NCI-H345 treated with DMSO at 0.1 percent for 48 hours (cell line): ENCODE measurements at regions not wholly inside any gene's neighbourhood (a gene's known extent, or its start where the extent isn't known, plus 50 kb on each side); places are given as distances from the start of the nearest gene placed in this dataset.
"Not testable (repeated sequence)": the region's sequence is repeated elsewhere in the genome, so short reads cannot be mapped to it uniquely, and the experiment has no call there.

ENCODE experiments used
- DNase-seq: peaks from one replicate; lab custom pipeline; 2025; ENCODE audit not compliant: unreplicated experiment; lab: John Stamatoyannopoulos, UW

GRCh38 chr7:106348231-106348630, 63.4 kb upstream of the NAMPT start:
- DNase-seq, result no peak

GRCh38 chr7:106347229-106347833, 62.5 kb upstream of the NAMPT start:
- DNase-seq, result no peak

- DNase-seq, result no peak
Measured at GRCh38 chr7:106346678-106347217, 62.0 kb upstream of the NAMPT start.

- no peak for DNase-seq
Measured at GRCh38 chr7:106346167-106346677, 61.4 kb upstream of the NAMPT start.

- no peak for DNase-seq
Measured at GRCh38 chr7:106345421-106346166, 60.8 kb upstream of the NAMPT start.

GRCh38 chr7:106344861-106345260, 60.1 kb upstream of the NAMPT start:
- DNase-seq, result no peak

GRCh38 chr7:106344211-106344610, 59.4 kb upstream of the NAMPT start:
- DNase-seq, result no peak

GRCh38 chr7:106342049-106342448, 57.3 kb upstream of the NAMPT start:
- DNase-seq, result not testable (repeated sequence)

GRCh38 chr7:106340247-106340596, 55.4 kb upstream of the NAMPT start:
- DNase-seq, result not testable (repeated sequence)

- DNase-seq, result no peak
Measured at GRCh38 chr7:106339513-106340246, 54.9 kb upstream of the NAMPT start.

- DNase-seq, result no peak
Measured at GRCh38 chr7:106337754-106338153, 53.0 kb upstream of the NAMPT start.

- no peak for DNase-seq
Measured at GRCh38 chr7:106335814-106336213, 51.0 kb upstream of the NAMPT start.
